Duodenal mucosa (tissue), 2 donors: ENCODE measurements at regions not wholly inside any gene's neighbourhood (a gene's known extent, or its start where the extent isn't known, plus 50 kb on each side); places are given as distances from the start of the nearest gene placed in this dataset.

ENCODE experiments used
- H3K27ac ChIP-seq: one replicate; pipeline ENCODE4 v1.7.0; 2013; ENCODE audit warnings: low read depth, low read length
- H3K27me3 ChIP-seq, 2 donors: one replicate each; pipeline ENCODE4 v1.7.0; 2013; ENCODE audit warnings: low read length in 2 of 2, control low read depth in 1 of 2; ENCODE audit not compliant: insufficient read depth in 2 of 2, control insufficient read depth in 1 of 2
- H3K36me3 ChIP-seq, 2 donors: one replicate each; pipeline ENCODE4 v1.7.0; 2013; ENCODE audit warnings: low read length in 2 of 2, control low read depth in 1 of 2; ENCODE audit not compliant: insufficient read depth in 2 of 2, control insufficient read depth in 1 of 2
- H3K4me1 ChIP-seq, 2 donors: one replicate each; pipeline ENCODE4 v1.7.0; 2013; ENCODE audit warnings: low read length in 2 of 2, control low read depth in 1 of 2; ENCODE audit not compliant: insufficient read depth in 2 of 2, control insufficient read depth in 1 of 2
- H3K4me3 ChIP-seq, 2 donors: one replicate each; pipeline ENCODE4 v1.7.0; 2013; ENCODE audit warnings: low read length in 2 of 2, low read depth in 1 of 2
- H3K9ac ChIP-seq, 2 donors: one replicate each; pipeline ENCODE4 v1.7.0; 2013; ENCODE audit warnings: low read length in 2 of 2, low read depth in 1 of 2
- H3K9me3 ChIP-seq, 2 donors: one replicate each; pipeline ENCODE4 v1.7.0; 2013; ENCODE audit warnings: low read length in 2 of 2, control low read depth in 1 of 2; ENCODE audit not compliant: control insufficient read depth in 1 of 2

- Histone ChIP-seq H3K36me3 (no peaks in the 10 kb centered on the region), H3K27me3 (no peaks in the 10 kb centered on the region), H3K27ac (no peak overlapping the region), H3K9ac (no peak overlapping the region), H3K4me3 (no peak overlapping the region), H3K9me3 (no peaks in the 10 kb centered on the region), H3K4me1 (no peaks in the 10 kb centered on the region)
Measured at GRCh38 chr1:82398357-82398756, 597.6 kb downstream of the ADGRL2 start.

GRCh38 chr1:82395440-82395839 lies 594.7 kb downstream of the ADGRL2 start:
- no peak overlapping the region for H3K9ac ChIP-seq
- no peaks in the 10 kb centered on the region for H3K36me3 ChIP-seq
- H3K27me3 ChIP-seq, result no peaks in the 10 kb centered on the region
- no peak overlapping the region for H3K4me3 ChIP-seq
- H3K9me3 ChIP-seq, result no peaks in the 10 kb centered on the region
- H3K4me1 ChIP-seq, result no peaks in the 10 kb centered on the region
- no peak overlapping the region for H3K27ac ChIP-seq

GRCh38 chr1:82392946-82393345 lies 592.2 kb downstream of the ADGRL2 start:
- Histone ChIP-seq H3K27me3 (no peaks in the 10 kb centered on the region), H3K4me1 (no peaks in the 10 kb centered on the region)

GRCh38 chr1:82392513-82392912 lies 591.8 kb downstream of the ADGRL2 start:
- H3K9me3 ChIP-seq, result no peaks in the 10 kb centered on the region
- no peaks in the 10 kb centered on the region for H3K36me3 ChIP-seq
- no peaks in the 10 kb centered on the region for H3K4me1 ChIP-seq
- no peak overlapping the region for H3K4me3 ChIP-seq
- no peak overlapping the region for H3K27ac ChIP-seq
- H3K27me3 ChIP-seq, result no peaks in the 10 kb centered on the region
- H3K9ac ChIP-seq, result no peak overlapping the region

More at GRCh38 chr1:82392946-82393345, 592.2 kb downstream of the ADGRL2 start:
- no peak overlapping the region for H3K4me3 ChIP-seq
- no peak overlapping the region for H3K9ac ChIP-seq
- no peak overlapping the region for H3K27ac ChIP-seq
- no peaks in the 10 kb centered on the region for H3K9me3 ChIP-seq
- no peaks in the 10 kb centered on the region for H3K36me3 ChIP-seq

GRCh38 chr1:82391712-82392111 lies 591.0 kb downstream of the ADGRL2 start:
- Histone ChIP-seq H3K9ac (no peak overlapping the region), H3K36me3 (no peaks in the 10 kb centered on the region), H3K4me3 (no peak overlapping the region), H3K27me3 (no peaks in the 10 kb centered on the region), H3K9me3 (no peaks in the 10 kb centered on the region), H3K27ac (no peak overlapping the region), H3K4me1 (no peaks in the 10 kb centered on the region)

GRCh38 chr1:82390627-82391026 lies 589.9 kb downstream of the ADGRL2 start:
- H3K4me3 ChIP-seq, result no peak overlapping the region
- no peak overlapping the region for H3K9ac ChIP-seq

GRCh38 chr1:82388679-82389078 lies 587.9 kb downstream of the ADGRL2 start:
- Histone ChIP-seq H3K36me3 (no peaks in the 10 kb centered on the region), H3K9ac (no peak overlapping the region), H3K9me3 (no peaks in the 10 kb centered on the region), H3K4me1 (no peaks in the 10 kb centered on the region), H3K4me3 (no peak overlapping the region), H3K27me3 (no peaks in the 10 kb centered on the region), H3K27ac (no peak overlapping the region)

More at GRCh38 chr1:82390627-82391026, 589.9 kb downstream of the ADGRL2 start:
- no peaks in the 10 kb centered on the region for H3K27me3 ChIP-seq
- no peaks in the 10 kb centered on the region for H3K9me3 ChIP-seq
- no peaks in the 10 kb centered on the region for H3K4me1 ChIP-seq
- no peaks in the 10 kb centered on the region for H3K36me3 ChIP-seq
- no peak overlapping the region for H3K27ac ChIP-seq

GRCh38 chr1:82387012-82387366 lies 586.3 kb downstream of the ADGRL2 start:
- Histone ChIP-seq H3K36me3 (no peaks in the 10 kb centered on the region), H3K4me1 (no peaks in the 10 kb centered on the region), H3K27ac (no peak overlapping the region), H3K9me3 (no peaks in the 10 kb centered on the region), H3K9ac (no peak overlapping the region), H3K4me3 (no peak overlapping the region), H3K27me3 (no peaks in the 10 kb centered on the region)

- no peak overlapping the region for H3K9ac ChIP-seq
- no peak overlapping the region for H3K27ac ChIP-seq
- no peaks in the 10 kb centered on the region for H3K9me3 ChIP-seq
- no peaks in the 10 kb centered on the region for H3K4me1 ChIP-seq
- H3K4me3 ChIP-seq, result no peak overlapping the region
- no peaks in the 10 kb centered on the region for H3K27me3 ChIP-seq
- no peaks in the 10 kb centered on the region for H3K36me3 ChIP-seq
Measured at GRCh38 chr1:82386365-82387011, 585.8 kb downstream of the ADGRL2 start.

GRCh38 chr1:82384776-82385175 lies 584.0 kb downstream of the ADGRL2 start:
- Histone ChIP-seq H3K27me3 (no peaks in the 10 kb centered on the region), H3K36me3 (no peaks in the 10 kb centered on the region), H3K27ac (no peak overlapping the region), H3K4me1 (no peaks in the 10 kb centered on the region), H3K4me3 (no peak overlapping the region), H3K9ac (no peak overlapping the region), H3K9me3 (no peaks in the 10 kb centered on the region)
